Gastroesophageal sphincter (tissue), 3 donors: ENCODE measurements at regions not wholly inside any gene's neighbourhood (a gene's known extent, or its start where the extent isn't known, plus 50 kb on each side); places are given as distances from the start of the nearest gene placed in this dataset.

Experiments
- EP300 ChIP-seq: sonication (generic); formaldehyde crosslinking; IDR thresholded peaks from one replicate; pipeline ENCODE4 v1.6.1; 2017; ENCODE audit warnings: antibody characterized with exemption, mild to moderate bottlenecking
- POLR2A ChIP-seq, 2 donors: fragments of 450-650 bp; IDR thresholded peaks; one replicate each; pipeline ENCODE4 v1.6.1; 2017; ENCODE audit warnings: antibody characterized with exemption in 2 of 2, mild to moderate bottlenecking in 2 of 2, moderate library complexity in 1 of 2
- TF ChIP-seq, protein P1 (sequence below), 4 experiments: fragments of 200-600 bp in 2 of 4; fragments of 450-650 bp in 2 of 4; sonication (generic) in 1 of 4; IDR thresholded peaks; one replicate each; pipeline ENCODE4 v1.5.1; 2017 to 2019; ENCODE audit warnings: antibody characterized with exemption in 4 of 4, mild to moderate bottlenecking in 2 of 4, moderate library complexity in 2 of 4

DNA sequence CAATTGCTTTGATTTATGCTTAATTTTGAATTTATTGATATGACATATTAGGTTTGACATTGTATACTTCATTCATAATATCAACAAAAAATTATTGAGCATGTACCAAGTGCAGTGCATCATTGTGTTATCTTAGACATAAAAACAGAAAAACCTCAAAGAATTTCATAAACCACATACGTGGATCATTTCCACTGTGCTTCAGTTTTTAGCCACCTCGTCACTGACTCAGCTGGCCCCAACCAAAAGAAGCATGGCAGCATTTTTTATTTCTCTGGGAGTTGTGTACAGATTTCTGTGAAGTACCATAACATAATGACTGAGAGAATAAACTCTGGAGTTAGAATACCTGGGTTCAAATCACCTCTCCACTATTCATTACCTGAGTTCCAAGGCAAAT lies 95.6 kb upstream of the C1orf87 start:
- TF ChIP-seq, protein P1, sequence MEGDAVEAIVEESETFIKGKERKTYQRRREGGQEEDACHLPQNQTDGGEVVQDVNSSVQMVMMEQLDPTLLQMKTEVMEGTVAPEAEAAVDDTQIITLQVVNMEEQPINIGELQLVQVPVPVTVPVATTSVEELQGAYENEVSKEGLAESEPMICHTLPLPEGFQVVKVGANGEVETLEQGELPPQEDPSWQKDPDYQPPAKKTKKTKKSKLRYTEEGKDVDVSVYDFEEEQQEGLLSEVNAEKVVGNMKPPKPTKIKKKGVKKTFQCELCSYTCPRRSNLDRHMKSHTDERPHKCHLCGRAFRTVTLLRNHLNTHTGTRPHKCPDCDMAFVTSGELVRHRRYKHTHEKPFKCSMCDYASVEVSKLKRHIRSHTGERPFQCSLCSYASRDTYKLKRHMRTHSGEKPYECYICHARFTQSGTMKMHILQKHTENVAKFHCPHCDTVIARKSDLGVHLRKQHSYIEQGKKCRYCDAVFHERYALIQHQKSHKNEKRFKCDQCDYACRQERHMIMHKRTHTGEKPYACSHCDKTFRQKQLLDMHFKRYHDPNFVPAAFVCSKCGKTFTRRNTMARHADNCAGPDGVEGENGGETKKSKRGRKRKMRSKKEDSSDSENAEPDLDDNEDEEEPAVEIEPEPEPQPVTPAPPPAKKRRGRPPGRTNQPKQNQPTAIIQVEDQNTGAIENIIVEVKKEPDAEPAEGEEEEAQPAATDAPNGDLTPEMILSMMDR (IDR thresholded peaks at IDR 0.05): no peak
- TF ChIP-seq POLR2A (IDR thresholded peaks at IDR 0.05) (no peak), EP300 (no peak)
